Right renal cortex interstitium (tissue), 3 donors: ENCODE measurements at regions not wholly inside any gene's neighbourhood (a gene's known extent, or its start where the extent isn't known, plus 50 kb on each side); places are given as distances from the start of the nearest gene placed in this dataset.
"Not testable (repeated sequence)": the region's sequence is repeated elsewhere in the genome, so short reads cannot be mapped to it uniquely, and the experiment has no call there.

ENCODE experiments used
- DNase-seq, 3 donors: peaks; one replicate each; pipeline ENCODE4 v3.0.0-alpha.2; 2013; ENCODE audit warnings: low read depth in 3 of 3, low spot score in 2 of 3

GRCh38 chr11:92462821-92463220 lies 238.2 kb downstream of the FAT3 start:
- DNase-seq = no peak

GRCh38 chr11:92464822-92465221 lies 240.2 kb downstream of the FAT3 start:
- no peak for DNase-seq

- DNase-seq = not testable (repeated sequence)
Measured at GRCh38 chr11:92465410-92465809, 240.8 kb downstream of the FAT3 start.

GRCh38 chr11:92473736-92474135 lies 249.1 kb downstream of the FAT3 start:
- DNase-seq = no peak

- no peak for DNase-seq
Measured at GRCh38 chr11:92475316-92475715, 250.7 kb downstream of the FAT3 start.

- DNase-seq = peak in 2 of 3 donors; percentile 36 to 47
Measured at GRCh38 chr11:92475819-92476218, 251.2 kb downstream of the FAT3 start.

GRCh38 chr11:92477686-92478085 lies 253.1 kb downstream of the FAT3 start:
- DNase-seq = no peak

GRCh38 chr11:92480499-92480898 lies 255.9 kb downstream of the FAT3 start:
- no peak for DNase-seq

GRCh38 chr11:92482492-92483060 lies 258.0 kb downstream of the FAT3 start:
- DNase-seq = no peak

GRCh38 chr11:92484570-92484969 lies 260.0 kb downstream of the FAT3 start:
- no peak for DNase-seq

- no peak for DNase-seq
Measured at GRCh38 chr11:92489826-92490399, 265.3 kb downstream of the FAT3 start.

GRCh38 chr11:92492372-92492771 lies 267.8 kb downstream of the FAT3 start:
- DNase-seq = no peak

- no peak for DNase-seq
Measured at GRCh38 chr11:92495107-92495793, 270.6 kb downstream of the FAT3 start.

GRCh38 chr11:92500453-92500852 lies 275.8 kb downstream of the FAT3 start:
- no peak for DNase-seq

- DNase-seq = no peak
Measured at GRCh38 chr11:92501066-92501739, 276.6 kb downstream of the FAT3 start.

- no peak for DNase-seq
Measured at GRCh38 chr11:92504004-92504403, 279.4 kb downstream of the FAT3 start.

- DNase-seq = no peak
Measured at GRCh38 chr11:92504534-92504933, 279.9 kb downstream of the FAT3 start.

- no peak for DNase-seq
Measured at GRCh38 chr11:92505689-92506088, 281.1 kb downstream of the FAT3 start.

- DNase-seq = no peak
Measured at GRCh38 chr11:92506809-92507336, 282.3 kb downstream of the FAT3 start.

GRCh38 chr11:92510591-92510990 lies 286.0 kb downstream of the FAT3 start:
- DNase-seq = no peak

GRCh38 chr11:92511522-92512203 lies 287.0 kb downstream of the FAT3 start:
- no peak for DNase-seq
